HepG2 (cell line): ENCODE measurements at regions not wholly inside any gene's neighbourhood (a gene's known extent, or its start where the extent isn't known, plus 50 kb on each side); places are given as distances from the start of the nearest gene placed in this dataset.

Experiments used
- ATAC-seq: fragments of 200-7000 bp; cut with Tn5 transposase; 3 replicates; pipeline ENCODE4 v1.9.1; 2020; ENCODE audit warnings: mild to moderate bottlenecking, moderate library complexity
- BruUV-seq: library from RNA; stranded (reverse); fragments of 400-500 nt; replicated peaks from 2 replicates; lab custom pipeline; 2021; lab: Mats Ljungman, UMichigan
- CTCF ChIA-PET: fragments of 300-600 bp; formaldehyde crosslinking; extraction: SDS; loops from one replicate; lab custom pipeline; 2021; ENCODE audit warnings: low total read pairs, inconsistent platforms, low intra/inter-chr PET ratio; lab: Yijun Ruan, JAX
- POLR2A ChIA-PET: fragments of 350-600 bp; sonication (Branson Sonifier 250); formaldehyde crosslinking; loops from one replicate; lab custom pipeline; 2020; ENCODE audit warnings: antibody characterized with exemption, inconsistent platforms; lab: Yijun Ruan, JAX
- DNase-seq: peaks from one replicate; pipeline ENCODE4 v3.0.0-alpha.2; 2015; ENCODE audit warnings: low spot score
- FAIRE-seq: peaks from 3 replicates; lab custom pipeline; 2011; peaks lifted over from hg19 to GRCh38; lab: Jason Lieb, UNC
- H2AFZ ChIP-seq: one replicate; pipeline ENCODE4 v1.6.1; 2011; ENCODE audit warnings: low read length, inconsistent platforms
- H3K27ac ChIP-seq: fragments of 300-600 bp; 3 replicates; pipeline ENCODE4 v1.8.0; 2011; ENCODE audit warnings: mixed run types, mild to moderate bottlenecking, mixed read lengths, low read length, inconsistent platforms; ENCODE audit not compliant: insufficient read depth; ENCODE audit errors: extremely low read length
- H3K27me3 ChIP-seq, 2 experiments: fragments of 200-600 bp in 1 of 2; 2 replicates in 1 of 2; 3 replicates in 1 of 2; pipeline versions ENCODE4 v1.6.0 to v1.8.0; 2011; ENCODE audit warnings: low read length in 2 of 2, mild to moderate bottlenecking in 2 of 2, moderate library complexity in 2 of 2, inconsistent platforms in 1 of 2; ENCODE audit not compliant: insufficient read depth in 2 of 2, control insufficient read depth in 1 of 2
- H3K36me3 ChIP-seq, 2 experiments: fragments of 200-600 bp in 1 of 2; replicated peaks in 1 of 2; 2 replicates in 1 of 2; 3 replicates in 1 of 2; pipeline versions ENCODE4 v1.5.1 to v1.8.0; 2011; ENCODE audit warnings: low read length in 2 of 2, inconsistent platforms in 1 of 2; ENCODE audit not compliant: insufficient read depth in 2 of 2, control insufficient read depth in 1 of 2
- H3K4me1 ChIP-seq: 2 replicates; pipeline ENCODE4 v1.5.1; 2012; ENCODE audit warnings: low read length, inconsistent platforms; ENCODE audit not compliant: insufficient read depth
- H3K4me2 ChIP-seq: 2 replicates; pipeline ENCODE4 v1.6.0; 2011; ENCODE audit warnings: low read depth, low read length, inconsistent platforms
- H3K4me3 ChIP-seq, 3 experiments: fragments of 200-600 bp in 1 of 3; sonication (generic), shearing (Covaris generic) in 1 of 3; replicated peaks in 1 of 3; 2 replicates each; pipeline ENCODE4 v1.5.1; 2011 to 2016; ENCODE audit warnings: low read length in 3 of 3, inconsistent platforms in 2 of 3, low read depth in 2 of 3, mild to moderate bottlenecking in 2 of 3, control low read depth in 1 of 3, mixed read lengths in 1 of 3; ENCODE audit not compliant: insufficient read depth in 1 of 3
- H3K79me2 ChIP-seq: one replicate; pipeline ENCODE4 v1.6.1; 2011; ENCODE audit warnings: low read length, inconsistent platforms; ENCODE audit not compliant: insufficient read depth
- H3K9ac ChIP-seq: 2 replicates; pipeline ENCODE4 v1.6.0; 2011; ENCODE audit warnings: mild to moderate bottlenecking, low read depth, low read length, inconsistent platforms; ENCODE audit not compliant: insufficient read depth
- H3K9me3 ChIP-seq: 2 replicates; pipeline ENCODE4 v1.5.1; 2012; ENCODE audit warnings: mild to moderate bottlenecking, low read length
- H4K20me1 ChIP-seq: 2 replicates; pipeline ENCODE4 v1.6.0; 2011; ENCODE audit warnings: inconsistent platforms, mild to moderate bottlenecking, low read length, moderate library complexity; ENCODE audit not compliant: insufficient read depth
- BRD4 ChIP-seq: sonication (generic); formaldehyde crosslinking; IDR thresholded peaks from 2 replicates; pipeline ENCODE4 v1.4.0; 2020; ENCODE audit warnings: missing genetic modification reagents
- EP300 ChIP-seq, 3 experiments: sonication (generic) in 1 of 3; formaldehyde crosslinking in 1 of 3; IDR thresholded peaks; 2 replicates each; pipeline versions ENCODE4 v1.5.1 to v1.6.1; 2011 to 2020; ENCODE audit warnings: low read depth in 2 of 3, low read length in 2 of 3, borderline replicate concordance in 1 of 3, improper control_type of control experiment in 1 of 3, mild to moderate bottlenecking in 1 of 3, missing genetic modification reagents in 1 of 3, moderate library complexity in 1 of 3
- PAXIP1 ChIP-seq: sonication (generic); formaldehyde crosslinking; conservative IDR thresholded peaks from 2 replicates; pipeline ENCODE4 v1.4.0; 2020; ENCODE audit warnings: mild to moderate bottlenecking, missing genetic modification reagents, moderate library complexity
- RXRB ChIP-seq: IDR thresholded peaks from 2 replicates; pipeline ENCODE4 v1.6.1; 2016; ENCODE audit warnings: borderline replicate concordance, missing genetic modification reagents, missing compliant biosample characterization
- ZNF124 ChIP-seq: sonication (generic); formaldehyde crosslinking; IDR thresholded peaks from 2 replicates; pipeline ENCODE4 v1.4.0; 2020; ENCODE audit warnings: missing genetic modification reagents
- ZNF552 ChIP-seq: sonication (generic); formaldehyde crosslinking; IDR thresholded peaks from 2 replicates; pipeline ENCODE4 v1.9.0; 2022; ENCODE audit warnings: missing genetic modification reagents, mild to moderate bottlenecking, borderline replicate concordance
- ZNF784 ChIP-seq: sonication (generic); formaldehyde crosslinking; IDR thresholded peaks from 2 replicates; pipeline ENCODE4 v1.5.1; 2020; ENCODE audit warnings: missing genetic modification reagents, mild to moderate bottlenecking, borderline replicate concordance
- ZNF83 ChIP-seq: sonication (generic); formaldehyde crosslinking; IDR thresholded peaks from 2 replicates; pipeline ENCODE4 v1.4.0; 2020; ENCODE audit warnings: missing genetic modification reagents, mild to moderate bottlenecking, borderline replicate concordance
- WGBS: methylation state at CpG from one replicate; pipeline ENCODE4 v1.1.6; 2017; ENCODE audit warnings: low lambda C conversion rate; 5-methylcytosine and 5-hydroxymethylcytosine counted together
- in situ Hi-C: cut with HindIII; loops from 2 replicates; pipeline ENCODE4 v1.10.0; 2017; ENCODE audit warnings: low pct_unique_long_range_greater_than_20kb; ENCODE audit not compliant: extremely low pct_ligation_motif_present
- intact Hi-C: fragments of 100-400 bp; cut with micrococcal nuclease; formaldehyde crosslinking; loops from one replicate; pipeline ENCODE4 v1.10.0; 2022; ENCODE audit not compliant: unreplicated experiment

GRCh38 chr1:181998858-181999257, 62.7 kb downstream of the ZNF648 start:
- 0 out of 5 replicates have a peak, but pooled peaks cover 0 to 4% of the 10 kb centered on the region in 2 experiments for H3K27me3 ChIP-seq
- H3K27ac ChIP-seq = no peak overlapping the region
- no peaks in the 10 kb centered on the region for H4K20me1 ChIP-seq
- H3K36me3 ChIP-seq = no peaks in the 10 kb centered on the region
- DNase-seq = no peak
- no peak for TF ChIP-seq ZNF83 (CRISPR knock-in tag)
- TF ChIP-seq ZNF124 (CRISPR knock-in tag) = no peak
- TF ChIP-seq ZNF552 (CRISPR knock-in tag) = no peak
- TF ChIP-seq EP300 (IDR thresholded peaks at IDR 0.05; ENCODE audit: low read depth in 2 of 2, low read length in 2 of 2) = no peak
- TF ChIP-seq EP300 (CRISPR knock-in tag; IDR thresholded peaks at IDR 0.05; ENCODE audit: borderline replicate concordance) = no peak
- no peak for TF ChIP-seq BRD4 (CRISPR knock-in tag)
- no peak for TF ChIP-seq ZNF784
- no peak for TF ChIP-seq RXRB (CRISPR knock-in tag)
- TF ChIP-seq PAXIP1 (CRISPR knock-in tag) = no peak
- no peak overlapping the region for H3K4me3 ChIP-seq
- POLR2A ChIA-PET = no interaction called here
- H3K79me2 ChIP-seq = no peaks in the 10 kb centered on the region
- CTCF ChIA-PET = no interaction called here
- H3K9me3 ChIP-seq = no peaks in the 10 kb centered on the region
- intact Hi-C loops (no loop called here), in situ Hi-C loops (no loop called here)
- 31% methylated on average over 4 of the region's 4 CpGs for WGBS
- H3K9ac ChIP-seq = no peak overlapping the region
- H3K4me2 ChIP-seq = no peak overlapping the region
- no peak for ATAC-seq
- no TSS peak for BruUV-seq
- FAIRE-seq = no peak
- H2AFZ ChIP-seq = no peak overlapping the region
- no peaks in the 10 kb centered on the region for H3K4me1 ChIP-seq
